ENCODE measurements at regions not wholly inside any gene's neighbourhood (a gene's known extent, or its start where the extent isn't known, plus 50 kb on each side); places are given as distances from the start of the nearest gene placed in this dataset.

- TF ChIP-seq CTCF (IDR thresholded peaks at IDR 0.05), result no peak
- H3K4me1 ChIP-seq, result no peaks in the 10 kb centered on the region
- peaks cover 0 to 4% (median 3%) of the 10 kb centered on the region in 3 donors for H3K27me3 ChIP-seq (ENCODE audit: insufficient read depth in 3 of 3, low read length in 2 of 3)
- DNase-seq, result peak in 1 of 2 donors; percentile 33
- no peak overlapping the region for H3K27ac ChIP-seq
- ATAC-seq, result no peak
- 19 to 41% (median 30%) methylated on average over 6 of the region's 6 CpGs for WGBS, 3 donors
- H3K4me3 ChIP-seq, result no peak overlapping the region
- no peaks in the 10 kb centered on the region for H3K9me3 ChIP-seq
- intact Hi-C loops (cut with DNase I), result no loop called here
- H3K36me3 ChIP-seq (ENCODE audit: insufficient read depth in 1 of 2, low read depth in 1 of 2), result no peaks in the 10 kb centered on the region
Observed at GRCh38 chr2:66853585-66853984, 418.7 kb downstream of the MEIS1 start.

DNA sequence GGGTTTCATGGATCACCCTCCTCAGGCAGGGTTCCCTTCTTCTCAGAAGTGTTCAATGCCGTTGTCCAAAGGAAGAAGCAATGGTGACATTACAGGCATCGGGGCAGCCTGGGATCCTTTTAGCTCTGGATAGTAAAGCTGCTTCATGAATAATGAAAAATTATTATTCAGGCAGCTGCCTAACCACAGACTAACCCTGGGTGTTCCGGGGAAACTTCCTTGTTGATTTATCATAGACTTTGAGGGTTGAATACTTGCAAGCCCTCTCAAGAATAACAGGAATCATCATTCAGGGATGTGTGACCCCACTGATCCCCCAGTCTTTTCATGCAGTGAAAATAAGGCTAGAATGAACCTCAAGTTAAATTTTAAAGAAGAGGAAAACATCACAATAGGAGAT is 419.4 kb downstream of the MEIS1 start:
- Histone ChIP-seq H3K4me3 (no peak overlapping the region), H3K27me3 (ENCODE audit: insufficient read depth in 3 of 3, low read length in 2 of 3) (peaks cover 0 to 4% (median 3%) of the 10 kb centered on the region in 3 donors), H3K36me3 (ENCODE audit: insufficient read depth in 1 of 2, low read depth in 1 of 2) (no peaks in the 10 kb centered on the region), H3K9me3 (no peaks in the 10 kb centered on the region), H3K4me1 (no peaks in the 10 kb centered on the region), H3K27ac (no peak overlapping the region)
- no peak for TF ChIP-seq CTCF (IDR thresholded peaks at IDR 0.05)
- DNase-seq (no peak), ATAC-seq (no peak)
- WGBS, 3 donors, result 54 to 60% (median 60%) methylated on average over 3 of the region's 3 CpGs
- intact Hi-C loops (cut with DNase I), result no loop called here

- Histone ChIP-seq H3K36me3 (ENCODE audit: insufficient read depth in 1 of 2, low read depth in 1 of 2) (no peaks in the 10 kb centered on the region), H3K27me3 (ENCODE audit: insufficient read depth in 3 of 3, low read length in 2 of 3) (no peaks in the 10 kb centered on the region), H3K4me3 (no peak overlapping the region), H3K27ac (no peak overlapping the region), H3K4me1 (no peaks in the 10 kb centered on the region), H3K9me3 (no peaks in the 10 kb centered on the region)
- no peak for TF ChIP-seq CTCF (IDR thresholded peaks at IDR 0.05)
- intact Hi-C loops (cut with DNase I), result no loop called here
- DNase-seq (no peak), ATAC-seq (no peak)
- WGBS, 3 donors, result 33 to 49% (median 36%) methylated on average over 6 of the region's 6 CpGs
Observed at GRCh38 chr2:66862885-66863650, 428.1 kb downstream of the MEIS1 start.

DNA sequence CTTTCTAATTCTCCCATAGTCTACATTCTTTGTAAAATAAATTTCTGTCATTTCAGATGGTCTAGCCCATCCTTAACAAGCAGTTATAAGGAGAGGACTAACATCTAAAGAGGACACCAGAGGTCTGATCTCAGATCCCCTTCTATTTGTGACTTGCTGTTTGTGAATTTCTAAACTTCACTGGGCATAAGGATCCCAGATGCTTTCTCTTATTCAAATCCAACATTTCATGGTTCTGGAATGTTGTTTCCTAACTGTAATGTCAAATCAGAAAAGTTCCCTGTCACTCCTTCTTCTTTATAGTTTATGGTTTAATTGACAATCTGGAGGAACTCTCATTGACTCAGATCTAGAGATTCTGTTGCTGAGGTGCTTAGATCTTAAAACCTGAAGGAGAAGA is 430.2 kb downstream of the MEIS1 start:
- H3K4me1 ChIP-seq, result no peaks in the 10 kb centered on the region
- no peak overlapping the region for H3K27ac ChIP-seq
- no peak for ATAC-seq
- H3K9me3 ChIP-seq, result no peaks in the 10 kb centered on the region
- no peak for TF ChIP-seq CTCF (IDR thresholded peaks at IDR 0.05)
- H3K27me3 ChIP-seq (ENCODE audit: insufficient read depth in 3 of 3, low read length in 2 of 3), result peaks cover 0 to 5% (median 0%) of the 10 kb centered on the region in 3 donors
- H3K4me3 ChIP-seq, result no peak overlapping the region
- no peaks in the 10 kb centered on the region for H3K36me3 ChIP-seq (ENCODE audit: insufficient read depth in 1 of 2, low read depth in 1 of 2)
- intact Hi-C loops (cut with DNase I), result no loop called here
- no peak for DNase-seq

Measured in psoas muscle (tissue), 7 donors.